ENCODE measurements at regions not wholly inside any gene's neighbourhood (a gene's known extent, or its start where the extent isn't known, plus 50 kb on each side); places are given as distances from the start of the nearest gene placed in this dataset.

DNA sequence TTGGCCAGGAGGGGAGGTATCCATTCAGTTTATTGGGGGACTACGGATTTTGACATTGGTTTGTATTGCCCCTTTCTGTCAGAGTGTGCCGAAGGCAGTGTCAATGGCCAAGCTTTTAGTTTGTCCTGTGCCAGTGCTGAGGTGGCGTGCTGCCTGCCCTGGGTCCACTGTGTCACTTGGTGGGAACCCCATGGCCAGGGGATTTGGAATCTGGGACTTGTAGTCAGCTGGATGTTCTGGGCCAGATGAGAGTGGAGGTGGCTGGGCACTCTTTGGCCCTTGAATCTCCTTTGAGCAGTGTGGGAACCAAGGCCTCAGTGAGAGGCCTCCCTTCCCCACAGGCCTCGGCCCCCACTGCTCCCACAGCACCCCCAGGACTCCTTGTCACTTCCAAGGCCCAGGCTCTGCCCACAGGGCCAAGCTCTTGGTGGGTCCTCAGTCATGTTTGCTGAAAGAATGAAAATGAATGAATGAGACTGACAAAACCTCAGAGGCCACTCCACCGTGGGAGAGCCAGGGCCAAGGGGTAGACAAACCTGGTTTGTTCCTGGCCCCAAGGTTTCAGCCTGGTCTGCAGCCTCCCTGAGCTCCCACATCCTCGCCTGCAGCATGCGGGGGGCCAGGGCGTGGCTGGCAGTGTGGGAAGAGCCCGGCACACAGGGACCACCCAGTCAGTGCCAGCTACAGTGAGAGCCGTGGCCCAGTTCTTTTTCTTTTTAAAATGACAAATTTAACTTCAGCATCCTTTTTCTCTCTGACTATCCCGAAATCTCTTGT is 412.2 kb downstream of the MATN1 start:
- H3K4me3 ChIP-seq (ENCODE audit: low read depth, low read length): no peak overlapping the region
- DNase-seq (ENCODE audit: low read depth): no peak
- TF ChIP-seq, protein P1, sequence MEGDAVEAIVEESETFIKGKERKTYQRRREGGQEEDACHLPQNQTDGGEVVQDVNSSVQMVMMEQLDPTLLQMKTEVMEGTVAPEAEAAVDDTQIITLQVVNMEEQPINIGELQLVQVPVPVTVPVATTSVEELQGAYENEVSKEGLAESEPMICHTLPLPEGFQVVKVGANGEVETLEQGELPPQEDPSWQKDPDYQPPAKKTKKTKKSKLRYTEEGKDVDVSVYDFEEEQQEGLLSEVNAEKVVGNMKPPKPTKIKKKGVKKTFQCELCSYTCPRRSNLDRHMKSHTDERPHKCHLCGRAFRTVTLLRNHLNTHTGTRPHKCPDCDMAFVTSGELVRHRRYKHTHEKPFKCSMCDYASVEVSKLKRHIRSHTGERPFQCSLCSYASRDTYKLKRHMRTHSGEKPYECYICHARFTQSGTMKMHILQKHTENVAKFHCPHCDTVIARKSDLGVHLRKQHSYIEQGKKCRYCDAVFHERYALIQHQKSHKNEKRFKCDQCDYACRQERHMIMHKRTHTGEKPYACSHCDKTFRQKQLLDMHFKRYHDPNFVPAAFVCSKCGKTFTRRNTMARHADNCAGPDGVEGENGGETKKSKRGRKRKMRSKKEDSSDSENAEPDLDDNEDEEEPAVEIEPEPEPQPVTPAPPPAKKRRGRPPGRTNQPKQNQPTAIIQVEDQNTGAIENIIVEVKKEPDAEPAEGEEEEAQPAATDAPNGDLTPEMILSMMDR (IDR thresholded peaks at IDR 0.05; ENCODE audit: low read depth, low read length, missing control alignments): no peak

DNA sequence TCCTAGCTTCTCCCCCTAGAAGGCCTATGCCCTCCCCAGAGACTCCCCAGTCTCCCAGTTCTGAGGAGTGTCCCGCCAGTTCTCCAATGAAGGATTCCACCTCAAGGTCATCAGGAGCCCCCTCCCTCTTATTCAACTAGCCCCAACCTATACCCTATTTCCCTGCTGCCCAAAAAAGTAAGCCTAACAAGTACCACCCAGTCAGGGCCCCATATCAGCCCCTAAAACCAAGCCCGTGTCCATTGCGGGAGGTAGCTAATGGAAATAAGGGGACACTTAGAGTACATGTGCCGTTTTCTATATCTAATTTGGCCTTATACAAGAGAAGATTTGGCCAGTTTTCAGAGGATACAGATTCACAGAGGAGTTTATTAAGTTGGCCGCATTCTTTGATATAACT is 416.2 kb downstream of the MATN1 start:
- no peak for DNase-seq (ENCODE audit: low read depth)
- TF ChIP-seq, protein P1 (IDR thresholded peaks at IDR 0.05; ENCODE audit: low read depth, low read length, missing control alignments): no peak
- H3K4me3 ChIP-seq (ENCODE audit: low read depth, low read length): no peak overlapping the region

DNA sequence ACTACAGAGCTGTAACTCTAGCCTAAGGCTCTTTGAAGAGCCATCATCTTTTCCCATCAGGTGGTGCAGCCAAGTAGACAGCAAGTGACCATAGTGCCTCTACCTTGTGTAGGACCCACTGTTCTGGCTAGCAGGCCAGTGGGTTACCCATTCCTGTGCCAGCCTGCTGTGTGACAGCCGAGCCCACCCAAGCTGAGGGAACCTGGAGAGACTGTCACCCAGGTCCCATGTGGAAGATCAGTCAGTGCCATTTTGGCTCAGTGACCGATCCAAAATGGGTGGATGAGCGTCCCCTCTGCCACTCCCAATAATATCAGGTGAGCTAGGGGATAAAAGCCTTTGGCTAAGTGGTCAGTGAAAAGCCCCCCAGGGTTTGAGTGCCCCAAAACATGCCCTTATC is 417.9 kb downstream of the MATN1 start:
- TF ChIP-seq, protein P1 (IDR thresholded peaks at IDR 0.05; ENCODE audit: low read depth, low read length, missing control alignments): no peak
- DNase-seq (ENCODE audit: low read depth): no peak
- no peak overlapping the region for H3K4me3 ChIP-seq (ENCODE audit: low read depth, low read length)

DNA sequence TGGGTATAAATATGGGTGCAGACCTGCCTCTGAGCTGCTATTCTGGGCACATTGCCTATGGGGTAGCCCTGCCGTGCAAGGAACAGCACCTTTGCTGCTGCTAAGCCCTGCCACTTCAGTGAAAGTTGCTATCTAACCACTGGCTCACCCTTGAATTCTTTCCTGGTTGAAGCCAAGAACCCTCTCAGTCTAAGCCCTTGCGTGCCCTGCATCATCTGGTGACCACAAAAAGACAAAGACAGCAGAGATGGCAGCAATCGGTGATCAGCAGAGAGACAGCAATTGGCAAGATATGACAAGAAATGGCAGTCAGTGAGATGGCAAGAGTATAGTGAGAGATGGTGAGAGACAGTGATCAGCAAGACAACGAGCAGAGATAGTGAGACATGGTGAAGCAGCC is 418.3 kb downstream of the MATN1 start:
- H3K4me3 ChIP-seq (ENCODE audit: low read depth, low read length): no peak overlapping the region
- TF ChIP-seq, protein P1 (IDR thresholded peaks at IDR 0.05; ENCODE audit: low read depth, low read length, missing control alignments): no peak
- no peak for DNase-seq (ENCODE audit: low read depth)

DNA sequence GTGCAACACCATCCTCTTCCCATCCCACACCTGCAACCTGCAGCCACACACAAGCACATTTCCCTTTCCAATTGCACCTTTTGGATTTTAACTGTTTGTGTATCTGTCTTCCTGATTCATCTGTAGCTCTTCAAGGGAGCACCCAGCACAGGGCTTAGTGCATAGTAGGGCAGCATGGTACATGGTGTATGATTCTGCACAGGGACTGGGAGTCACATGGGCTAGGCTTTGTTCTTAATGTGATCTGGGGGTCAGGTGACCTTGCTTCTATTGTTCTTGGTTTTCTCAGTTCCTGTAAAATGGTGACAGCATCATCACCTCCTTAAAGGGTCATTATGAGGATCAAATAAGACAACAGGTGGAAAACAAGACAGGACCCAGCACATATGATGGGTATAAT is 419.3 kb downstream of the MATN1 start:
- TF ChIP-seq, protein P1 (IDR thresholded peaks at IDR 0.05; ENCODE audit: low read depth, low read length, missing control alignments): no peak
- no peak overlapping the region for H3K4me3 ChIP-seq (ENCODE audit: low read depth, low read length)
- DNase-seq (ENCODE audit: low read depth): no peak

DNA sequence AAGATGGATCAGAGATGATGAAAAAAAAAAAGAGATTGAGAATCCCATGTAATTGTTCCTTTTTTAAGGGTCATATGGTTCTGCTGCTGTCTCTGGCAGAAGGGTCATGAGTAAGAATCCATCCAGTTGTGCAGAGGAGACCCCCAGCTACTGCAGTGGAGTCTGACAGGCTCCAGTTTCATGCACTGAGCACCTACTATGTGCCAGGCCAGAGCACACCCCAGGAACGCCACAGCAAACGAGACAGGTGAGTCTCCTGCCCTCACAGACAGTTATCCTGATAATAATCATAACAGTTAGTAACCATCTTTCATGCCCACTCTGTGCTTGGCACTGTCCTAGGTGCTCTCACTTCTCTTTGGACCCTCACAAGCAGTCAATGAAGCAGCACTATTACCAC is 420.0 kb downstream of the MATN1 start:
- TF ChIP-seq, protein P1 (IDR thresholded peaks at IDR 0.05; ENCODE audit: low read depth, low read length, missing control alignments): no peak
- no peak for DNase-seq (ENCODE audit: low read depth)
- H3K4me3 ChIP-seq (ENCODE audit: low read depth, low read length): no peak overlapping the region

DNA sequence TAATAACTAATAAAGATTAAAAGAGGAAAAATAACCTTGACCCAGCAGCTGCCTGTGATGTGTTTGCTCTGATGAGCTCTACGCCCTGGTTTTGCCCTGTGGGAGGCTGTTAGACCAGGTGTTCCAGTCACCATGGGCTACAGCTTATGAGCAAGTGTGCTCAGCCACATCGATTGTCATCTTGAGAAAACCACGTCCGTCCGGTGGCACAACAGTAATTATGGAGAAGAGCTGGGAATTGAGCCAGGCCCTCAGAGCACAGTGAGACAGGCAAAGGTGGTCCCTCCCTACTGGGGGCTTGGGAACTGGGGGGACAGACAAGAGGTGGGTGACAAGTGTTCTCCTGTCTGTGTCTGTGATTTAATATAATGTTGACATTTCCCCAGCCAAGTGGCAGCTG is 420.5 kb downstream of the MATN1 start:
- no peak for DNase-seq (ENCODE audit: low read depth)
- TF ChIP-seq, protein P1 (IDR thresholded peaks at IDR 0.05; ENCODE audit: low read depth, low read length, missing control alignments): no peak
- H3K4me3 ChIP-seq (ENCODE audit: low read depth, low read length): no peak overlapping the region
